A549 (cell line): ENCODE measurements at regions not wholly inside any gene's neighbourhood (a gene's known extent, or its start where the extent isn't known, plus 50 kb on each side); places are given as distances from the start of the nearest gene placed in this dataset.

Experiments
- CBX8 ChIP-seq: fragments of 200-600 bp; sonication (generic); IDR thresholded peaks from 2 replicates; pipeline ENCODE4 v1.6.1; 2016
- CHD2 ChIP-seq: fragments of 150-350 bp; IDR thresholded peaks from 2 replicates; pipeline ENCODE4 v1.6.1; 2014; ENCODE audit warnings: low read length; ENCODE audit not compliant: partially characterized antibody
- EP300 ChIP-seq, 2 experiments: fragments of >200 bp; sonication (Bioruptor Twin); formaldehyde crosslinking; IDR thresholded peaks; 2 replicates in 1 of 2; 3 replicates in 1 of 2; pipeline ENCODE4 v1.6.1; 2016 to 2017
- HEYL ChIP-seq: fragments of 250-450 bp; sonication (Bioruptor Pico); IDR thresholded peaks from 2 replicates; pipeline ENCODE4 v1.8.0; 2021; ENCODE audit warnings: mild to moderate bottlenecking, moderate library complexity
- HOXB5 ChIP-seq: fragments of 250-450 bp; sonication (Bioruptor Pico); IDR thresholded peaks from 2 replicates; pipeline ENCODE4 v1.5.0; 2020; ENCODE audit warnings: mild to moderate bottlenecking, moderate library complexity
- JUNB ChIP-seq: fragments of >200 bp; sonication (Bioruptor Twin); formaldehyde crosslinking; IDR thresholded peaks from 2 replicates; pipeline ENCODE4 v1.6.1; 2016
- NR3C1 ChIP-seq: fragments of >200 bp; sonication (Bioruptor Twin); formaldehyde crosslinking; IDR thresholded peaks from 3 replicates; pipeline ENCODE4 v1.6.1; 2017
- POLR2A ChIP-seq: IDR thresholded peaks from 2 replicates; pipeline ENCODE4 v1.6.1; 2012; ENCODE audit warnings: mild to moderate bottlenecking, low read length
- TF ChIP-seq, protein P1 (sequence below): fragments of >200 bp; sonication (Bioruptor Twin); formaldehyde crosslinking; IDR thresholded peaks from 3 replicates; pipeline ENCODE4 v1.5.1; 2016
- TF ChIP-seq, protein P2 (sequence below): IDR thresholded peaks from 2 replicates; pipeline ENCODE4 v1.6.1; 2012

DNA sequence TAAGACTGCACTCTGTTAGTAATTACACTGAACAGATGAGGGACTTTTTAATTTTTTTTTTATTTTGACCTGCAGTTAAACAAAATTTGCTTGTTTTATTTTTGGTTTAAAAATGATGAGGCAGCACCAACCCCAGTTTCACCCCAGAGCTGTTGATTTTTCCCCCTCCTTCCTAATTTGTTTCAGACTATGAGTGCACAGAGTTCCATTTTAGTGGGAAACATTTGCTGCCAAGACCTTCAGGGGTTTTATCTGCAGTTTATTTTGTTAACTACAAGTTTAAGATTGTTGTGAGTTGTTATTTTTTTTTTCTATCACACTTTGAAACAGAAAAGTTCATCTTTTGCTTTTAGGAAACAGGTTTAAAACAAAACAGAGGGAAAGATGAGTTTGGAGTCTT lies 455.9 kb upstream of the NR2F2 start:
- TF ChIP-seq POLR2A, result no peak
- TF ChIP-seq NR3C1, result no peak
- TF ChIP-seq CBX8, result no peak
- TF ChIP-seq, protein P1, sequence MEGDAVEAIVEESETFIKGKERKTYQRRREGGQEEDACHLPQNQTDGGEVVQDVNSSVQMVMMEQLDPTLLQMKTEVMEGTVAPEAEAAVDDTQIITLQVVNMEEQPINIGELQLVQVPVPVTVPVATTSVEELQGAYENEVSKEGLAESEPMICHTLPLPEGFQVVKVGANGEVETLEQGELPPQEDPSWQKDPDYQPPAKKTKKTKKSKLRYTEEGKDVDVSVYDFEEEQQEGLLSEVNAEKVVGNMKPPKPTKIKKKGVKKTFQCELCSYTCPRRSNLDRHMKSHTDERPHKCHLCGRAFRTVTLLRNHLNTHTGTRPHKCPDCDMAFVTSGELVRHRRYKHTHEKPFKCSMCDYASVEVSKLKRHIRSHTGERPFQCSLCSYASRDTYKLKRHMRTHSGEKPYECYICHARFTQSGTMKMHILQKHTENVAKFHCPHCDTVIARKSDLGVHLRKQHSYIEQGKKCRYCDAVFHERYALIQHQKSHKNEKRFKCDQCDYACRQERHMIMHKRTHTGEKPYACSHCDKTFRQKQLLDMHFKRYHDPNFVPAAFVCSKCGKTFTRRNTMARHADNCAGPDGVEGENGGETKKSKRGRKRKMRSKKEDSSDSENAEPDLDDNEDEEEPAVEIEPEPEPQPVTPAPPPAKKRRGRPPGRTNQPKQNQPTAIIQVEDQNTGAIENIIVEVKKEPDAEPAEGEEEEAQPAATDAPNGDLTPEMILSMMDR, result no peak
- TF ChIP-seq CHD2, result no peak
- no peak for TF ChIP-seq HEYL
- TF ChIP-seq, protein P2, sequence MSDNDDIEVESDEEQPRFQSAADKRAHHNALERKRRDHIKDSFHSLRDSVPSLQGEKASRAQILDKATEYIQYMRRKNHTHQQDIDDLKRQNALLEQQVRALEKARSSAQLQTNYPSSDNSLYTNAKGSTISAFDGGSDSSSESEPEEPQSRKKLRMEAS, result no peak
- TF ChIP-seq JUNB, result no peak
- TF ChIP-seq HOXB5, result no peak
- no peak for TF ChIP-seq EP300 (IDR thresholded peaks at IDR 0.05)
